HUES48 (cell line): ENCODE measurements at regions not wholly inside any gene's neighbourhood (a gene's known extent, or its start where the extent isn't known, plus 50 kb on each side); places are given as distances from the start of the nearest gene placed in this dataset.

Experiments used
- H3K27ac ChIP-seq: one replicate; pipeline ENCODE4 v1.7.0; 2013; ENCODE audit warnings: low read depth, low read length, inconsistent platforms
- H3K27me3 ChIP-seq: 2 replicates; pipeline ENCODE4 v1.6.1; 2013; ENCODE audit warnings: mild to moderate bottlenecking, low read length; ENCODE audit not compliant: control insufficient read depth, insufficient read depth
- H3K36me3 ChIP-seq: 2 replicates; pipeline ENCODE4 v1.6.1; 2013; ENCODE audit warnings: low read length; ENCODE audit not compliant: control insufficient read depth, insufficient read depth
- H3K4me1 ChIP-seq: 2 replicates; pipeline ENCODE4 v1.6.1; 2013; ENCODE audit warnings: mild to moderate bottlenecking, low read length; ENCODE audit not compliant: control insufficient read depth, insufficient read depth
- H3K4me3 ChIP-seq: 2 replicates; pipeline ENCODE4 v1.5.1; 2013; ENCODE audit warnings: mild to moderate bottlenecking, low read depth, low read length
- H3K9ac ChIP-seq: 2 replicates; pipeline ENCODE4 v1.6.1; 2013; ENCODE audit warnings: mild to moderate bottlenecking, low read depth, low read length, moderate library complexity
- H3K9me3 ChIP-seq: 2 replicates; pipeline ENCODE4 v1.6.1; 2013; ENCODE audit warnings: low read length; ENCODE audit not compliant: control insufficient read depth, insufficient read depth

- no peaks in the 10 kb centered on the region for H3K36me3 ChIP-seq
- H3K4me1 ChIP-seq, result peaks cover 11% of the 10 kb centered on the region
- no peak overlapping the region for H3K4me3 ChIP-seq
- H3K27ac ChIP-seq, result no peak overlapping the region
- no peaks in the 10 kb centered on the region for H3K27me3 ChIP-seq
- no peaks in the 10 kb centered on the region for H3K9me3 ChIP-seq
- no peak overlapping the region for H3K9ac ChIP-seq
These were observed 90.5 kb downstream of the GRIN2B start for GRCh38 chr12:13890943-13891342.

GRCh38 chr12:13887779-13888388 is 93.5 kb downstream of the GRIN2B start:
- Histone ChIP-seq H3K27ac (no peak overlapping the region), H3K4me1 (no peaks in the 10 kb centered on the region), H3K36me3 (no peaks in the 10 kb centered on the region), H3K9ac (no peak overlapping the region), H3K4me3 (no peak overlapping the region), H3K9me3 (no peaks in the 10 kb centered on the region), H3K27me3 (no peaks in the 10 kb centered on the region)

- Histone ChIP-seq H3K27ac (no peak overlapping the region), H3K9ac (no peak overlapping the region), H3K36me3 (no peaks in the 10 kb centered on the region), H3K4me1 (no peaks in the 10 kb centered on the region), H3K27me3 (no peaks in the 10 kb centered on the region), H3K9me3 (no peaks in the 10 kb centered on the region), H3K4me3 (no peak overlapping the region)
These were observed 99.2 kb downstream of the GRIN2B start for GRCh38 chr12:13882176-13882575.

- H3K27ac ChIP-seq, result no peak overlapping the region
- H3K9ac ChIP-seq, result no peak overlapping the region
- H3K4me1 ChIP-seq, result no peaks in the 10 kb centered on the region
- no peak overlapping the region for H3K4me3 ChIP-seq
- H3K27me3 ChIP-seq, result no peaks in the 10 kb centered on the region
- no peaks in the 10 kb centered on the region for H3K9me3 ChIP-seq
- no peaks in the 10 kb centered on the region for H3K36me3 ChIP-seq
These were observed 100.8 kb downstream of the GRIN2B start for GRCh38 chr12:13880613-13881012.

GRCh38 chr12:13875744-13876143 is 105.7 kb downstream of the GRIN2B start:
- H3K27me3 ChIP-seq, result no peaks in the 10 kb centered on the region
- H3K4me3 ChIP-seq, result no peak overlapping the region
- H3K9me3 ChIP-seq, result no peaks in the 10 kb centered on the region
- no peak overlapping the region for H3K27ac ChIP-seq
- no peaks in the 10 kb centered on the region for H3K36me3 ChIP-seq
- H3K9ac ChIP-seq, result no peak overlapping the region
- no peaks in the 10 kb centered on the region for H3K4me1 ChIP-seq

GRCh38 chr12:13870255-13870654 is 111.1 kb downstream of the GRIN2B start:
- no peaks in the 10 kb centered on the region for H3K36me3 ChIP-seq
- H3K9ac ChIP-seq, result no peak overlapping the region
- no peak overlapping the region for H3K4me3 ChIP-seq
- no peaks in the 10 kb centered on the region for H3K27me3 ChIP-seq
- H3K4me1 ChIP-seq, result no peaks in the 10 kb centered on the region
- no peak overlapping the region for H3K27ac ChIP-seq
- H3K9me3 ChIP-seq, result no peaks in the 10 kb centered on the region

GRCh38 chr12:13864081-13864673 is 117.2 kb downstream of the GRIN2B start:
- H3K27ac ChIP-seq, result no peak overlapping the region

GRCh38 chr12:13857750-13858149 is 123.7 kb downstream of the GRIN2B start:
- H3K4me1 ChIP-seq, result peaks cover 5% of the 10 kb centered on the region; the same call in 1 of the 2 replicates
- no peak overlapping the region for H3K27ac ChIP-seq
- no peak overlapping the region for H3K4me3 ChIP-seq
- no peaks in the 10 kb centered on the region for H3K36me3 ChIP-seq
- no peaks in the 10 kb centered on the region for H3K9me3 ChIP-seq
- no peaks in the 10 kb centered on the region for H3K27me3 ChIP-seq
- H3K9ac ChIP-seq, result no peak overlapping the region

More at GRCh38 chr12:13864081-13864673, 117.2 kb downstream of the GRIN2B start:
- Histone ChIP-seq H3K9me3 (no peaks in the 10 kb centered on the region), H3K9ac (no peak overlapping the region), H3K4me3 (no peak overlapping the region), H3K4me1 (peaks cover 6% of the 10 kb centered on the region; the same call in 1 of the 2 replicates), H3K27me3 (no peaks in the 10 kb centered on the region), H3K36me3 (no peaks in the 10 kb centered on the region)

GRCh38 chr12:13853471-13853870 is 127.9 kb downstream of the GRIN2B start:
- Histone ChIP-seq H3K27ac (no peak overlapping the region), H3K27me3 (no peaks in the 10 kb centered on the region), H3K9ac (no peak overlapping the region), H3K9me3 (no peaks in the 10 kb centered on the region), H3K4me3 (no peak overlapping the region), H3K4me1 (peaks cover 10% of the 10 kb centered on the region), H3K36me3 (no peaks in the 10 kb centered on the region)

GRCh38 chr12:13851828-13852227 is 129.6 kb downstream of the GRIN2B start:
- H3K27ac ChIP-seq, result no peak overlapping the region
- H3K9me3 ChIP-seq, result no peaks in the 10 kb centered on the region
- no peaks in the 10 kb centered on the region for H3K36me3 ChIP-seq
- no peak overlapping the region for H3K9ac ChIP-seq
- no peaks in the 10 kb centered on the region for H3K27me3 ChIP-seq
- no peak overlapping the region for H3K4me3 ChIP-seq
- peaks cover 10% of the 10 kb centered on the region for H3K4me1 ChIP-seq

GRCh38 chr12:13849456-13849855 is 131.9 kb downstream of the GRIN2B start:
- no peaks in the 10 kb centered on the region for H3K27me3 ChIP-seq
- H3K27ac ChIP-seq, result no peak overlapping the region
- peaks cover 10% of the 10 kb centered on the region for H3K4me1 ChIP-seq
- H3K9ac ChIP-seq, result no peak overlapping the region
- H3K9me3 ChIP-seq, result no peaks in the 10 kb centered on the region
- no peak overlapping the region for H3K4me3 ChIP-seq
- no peaks in the 10 kb centered on the region for H3K36me3 ChIP-seq
